GM21447 (cell line): ENCODE measurements at regions not wholly inside any gene's neighbourhood (a gene's known extent, or its start where the extent isn't known, plus 50 kb on each side); places are given as distances from the start of the nearest gene placed in this dataset.

ENCODE experiments used
- ATAC-seq: cut with Tn5 transposase; IDR thresholded peaks from one replicate; pipeline ENCODE4 v1.9.1; 2021; ENCODE audit not compliant: unreplicated experiment

DNA sequence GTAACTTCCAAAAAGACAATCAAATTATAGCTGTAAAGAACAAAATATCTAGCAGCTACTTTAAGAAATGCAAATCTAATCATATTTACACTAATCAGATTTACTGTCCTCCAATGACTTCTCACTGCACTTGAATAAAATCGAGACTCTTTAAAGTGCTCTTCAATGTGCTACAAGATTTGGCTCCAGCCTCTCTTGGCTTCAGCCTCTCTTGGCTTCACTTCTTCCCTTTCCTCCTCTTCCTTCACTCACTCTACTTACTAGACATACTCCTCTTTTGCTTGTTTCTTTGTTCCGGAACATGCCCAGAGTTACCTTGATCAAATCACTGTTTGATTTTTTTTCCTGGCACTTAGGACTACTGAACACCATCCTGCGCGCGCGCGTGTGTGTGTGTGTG, 495.4 kb downstream of the LMO7 start:
- ATAC-seq, result no peak

DNA sequence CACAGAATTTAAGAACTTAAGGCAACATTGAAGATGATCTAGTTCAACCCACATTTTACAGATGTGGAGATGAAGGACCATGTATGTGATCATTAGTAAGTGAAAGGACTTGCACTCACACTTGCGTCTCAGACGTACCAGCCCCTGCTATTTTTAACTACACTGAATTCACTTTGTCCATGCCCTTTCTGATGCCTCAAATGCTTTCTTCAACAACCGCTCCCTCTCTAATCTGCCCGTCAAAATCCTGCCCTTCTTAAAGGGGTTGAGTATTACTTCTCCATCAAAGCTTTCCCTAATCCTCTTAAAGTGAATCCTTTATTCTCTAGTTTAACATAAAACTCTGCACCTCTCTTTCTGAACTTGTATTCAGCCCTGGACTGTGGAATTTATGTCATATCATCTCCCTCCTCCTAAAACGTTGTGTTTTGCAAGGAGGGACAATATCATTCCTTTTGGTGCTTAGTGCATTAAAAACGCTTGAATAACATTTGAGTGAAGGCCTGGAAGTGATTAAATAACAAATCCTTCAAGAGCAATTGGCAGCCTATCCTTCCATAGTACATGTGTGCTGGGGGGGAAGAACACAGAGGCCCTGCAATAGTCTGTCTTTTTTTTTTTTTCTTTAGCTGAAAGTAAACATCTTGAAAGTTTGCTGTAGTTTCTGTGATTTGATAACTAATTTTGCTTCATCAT, 493.3 kb downstream of the LMO7 start:
- ATAC-seq, result no peak

DNA sequence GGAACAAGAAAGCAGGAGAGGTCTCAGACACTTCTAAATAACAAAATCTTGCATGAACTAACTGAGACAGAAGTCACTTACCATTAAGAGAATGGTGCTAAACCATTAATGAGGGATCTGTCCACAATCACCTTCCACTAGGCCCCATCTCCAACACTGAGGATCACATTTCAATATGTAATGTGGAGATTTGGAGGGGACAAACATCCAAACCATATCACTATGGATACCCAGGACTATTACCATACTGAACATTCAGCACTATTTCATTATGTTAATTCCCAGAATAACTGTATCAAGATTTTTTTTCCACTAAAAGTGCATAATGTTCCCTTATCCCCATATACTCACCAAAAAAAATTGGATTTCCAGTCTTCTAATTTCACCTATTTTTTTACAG, 491.8 kb downstream of the LMO7 start:
- no peak for ATAC-seq

DNA sequence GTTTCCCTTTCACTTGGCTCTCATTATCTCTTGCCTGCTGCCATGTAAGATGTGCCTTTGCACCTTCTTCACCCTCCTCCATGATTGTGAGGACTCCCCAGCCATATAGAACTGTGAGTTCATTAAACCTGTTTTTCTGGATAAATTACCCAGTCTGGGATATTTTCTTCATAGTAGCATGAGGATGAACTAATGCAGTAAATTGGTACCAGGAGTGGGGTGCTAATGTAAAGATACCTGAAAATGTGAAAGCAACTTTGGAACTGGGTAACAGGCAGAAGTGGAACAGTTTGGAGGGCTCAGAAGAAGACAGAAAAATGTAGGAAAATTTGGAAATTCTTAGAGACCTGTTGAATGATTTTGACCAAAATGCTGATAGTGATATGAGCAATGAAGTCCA, 487.4 kb downstream of the LMO7 start:
- ATAC-seq, result no peak

DNA sequence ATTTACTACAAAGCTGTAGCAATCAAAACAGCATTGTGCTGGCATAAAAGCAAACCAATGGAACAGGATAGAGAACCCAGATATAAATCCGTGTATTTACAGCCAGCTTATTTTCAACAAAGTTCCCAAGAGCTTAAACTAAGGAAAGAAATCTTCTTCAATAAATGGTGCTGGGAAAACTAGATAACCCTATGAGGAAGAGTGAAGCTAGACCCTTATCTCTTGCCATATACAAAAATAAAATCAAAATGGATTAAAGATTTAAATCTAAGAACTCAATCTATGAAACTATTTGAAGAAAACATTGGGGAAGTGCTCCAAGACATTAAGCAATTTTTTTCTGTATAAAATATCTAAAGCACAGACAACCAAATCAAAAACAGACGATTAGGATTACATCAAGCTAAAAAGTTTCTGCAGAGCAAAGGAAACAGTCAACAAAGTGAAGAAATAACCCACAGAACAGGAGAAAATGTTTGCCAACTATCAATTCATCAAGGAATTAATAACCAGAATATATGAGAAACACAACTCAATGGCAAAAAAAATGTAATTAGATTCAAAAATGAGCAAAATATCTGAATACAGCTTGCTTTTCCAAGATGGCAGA, 480.7 kb downstream of the LMO7 start:
- ATAC-seq, result no peak

DNA sequence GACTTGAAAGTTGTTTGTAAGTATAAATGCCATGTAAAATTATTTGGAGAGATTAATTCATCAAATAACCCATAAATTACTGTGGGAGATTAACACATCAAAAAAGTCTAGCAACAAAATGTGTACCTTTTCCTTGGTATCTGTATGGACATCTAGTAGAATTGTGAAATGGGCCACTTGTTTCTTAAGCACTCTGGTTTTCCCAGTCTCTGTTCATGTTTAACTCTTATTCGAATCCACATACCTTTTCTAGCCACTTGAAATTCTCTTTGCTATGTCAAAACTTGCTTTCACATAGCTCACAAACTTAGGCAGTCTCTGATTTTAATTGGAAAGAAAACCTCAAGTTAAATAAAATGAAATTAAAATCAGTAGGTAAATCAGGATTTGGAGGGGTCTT, 470.6 kb downstream of the LMO7 start:
- no peak for ATAC-seq

DNA sequence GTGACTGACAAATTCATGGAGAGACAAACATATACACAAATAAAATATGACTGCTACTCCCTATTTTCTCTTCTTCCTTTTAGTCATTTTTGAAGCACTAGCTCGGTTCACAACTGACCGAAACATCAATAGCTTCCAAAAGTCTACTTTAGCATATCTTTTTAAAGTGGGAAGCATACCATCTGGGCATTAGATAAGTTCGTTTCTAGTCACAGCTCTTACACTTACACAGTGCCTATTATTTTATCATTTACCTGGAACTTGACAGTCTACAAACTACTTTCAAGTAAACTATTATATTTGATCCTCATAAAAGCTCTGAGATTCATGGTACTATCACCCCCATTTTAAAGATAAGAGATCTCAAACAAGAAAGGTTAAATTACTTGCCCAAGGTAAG, 458.5 kb downstream of the LMO7 start:
- no peak for ATAC-seq

DNA sequence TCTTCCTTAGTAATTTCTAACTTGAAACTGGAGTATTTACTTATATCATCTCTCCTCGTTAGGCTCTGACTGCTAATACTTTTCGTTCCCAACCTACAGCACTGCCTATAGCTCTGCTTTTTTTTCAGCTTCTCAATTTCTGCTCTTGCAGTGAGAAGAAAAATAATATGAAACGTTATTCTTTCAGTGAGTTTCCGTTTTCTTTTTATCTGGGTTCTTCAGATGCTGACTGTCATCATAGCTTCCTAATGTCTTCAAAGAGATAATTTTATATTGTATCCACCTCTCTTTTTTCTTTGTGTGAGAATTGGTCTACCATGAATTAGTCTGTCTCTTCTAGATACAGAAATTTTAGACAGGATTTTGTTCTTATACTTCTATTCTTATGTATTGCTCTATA, 454.9 kb downstream of the LMO7 start:
- no peak for ATAC-seq

DNA sequence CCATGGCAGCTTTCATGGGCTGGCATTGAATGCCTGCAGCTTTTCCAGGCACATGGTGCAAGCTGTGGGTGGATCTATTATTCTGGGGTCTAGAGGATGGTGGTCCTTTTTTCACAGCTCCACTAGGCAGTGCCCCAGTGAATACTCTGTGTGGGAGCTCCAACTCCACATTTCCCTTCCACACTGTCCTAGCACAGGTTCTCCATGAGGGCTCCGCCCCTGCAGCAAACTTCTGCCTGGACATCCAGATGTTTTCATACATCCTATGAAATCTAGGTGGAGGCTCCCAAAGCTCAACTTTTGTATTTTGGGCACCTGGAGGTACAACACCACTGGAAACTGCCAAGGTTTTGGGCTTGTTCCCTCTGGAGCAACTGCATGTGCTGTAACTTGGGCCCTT, 450.6 kb downstream of the LMO7 start:
- ATAC-seq, result no peak

DNA sequence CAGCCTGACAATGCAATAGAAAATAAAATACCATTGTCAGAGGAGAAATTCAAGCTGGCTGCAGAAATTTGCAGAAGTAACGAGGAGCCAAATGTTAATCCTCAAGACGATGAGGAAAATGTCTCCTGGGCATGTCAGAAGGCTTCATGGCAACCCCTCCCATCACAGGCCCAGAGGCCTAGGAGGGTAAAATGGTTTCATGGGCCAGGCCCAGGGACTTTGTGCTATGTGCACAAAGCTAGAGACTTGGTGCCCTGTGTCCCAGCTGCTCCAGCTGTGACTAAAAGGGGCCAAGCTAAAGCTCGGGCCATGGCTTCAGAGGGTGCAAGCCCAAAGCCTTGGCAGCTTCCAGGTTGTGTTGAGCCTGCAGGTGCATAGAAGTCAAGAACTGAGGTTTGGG, 431.7 kb downstream of the LMO7 start:
- ATAC-seq, result no peak

DNA sequence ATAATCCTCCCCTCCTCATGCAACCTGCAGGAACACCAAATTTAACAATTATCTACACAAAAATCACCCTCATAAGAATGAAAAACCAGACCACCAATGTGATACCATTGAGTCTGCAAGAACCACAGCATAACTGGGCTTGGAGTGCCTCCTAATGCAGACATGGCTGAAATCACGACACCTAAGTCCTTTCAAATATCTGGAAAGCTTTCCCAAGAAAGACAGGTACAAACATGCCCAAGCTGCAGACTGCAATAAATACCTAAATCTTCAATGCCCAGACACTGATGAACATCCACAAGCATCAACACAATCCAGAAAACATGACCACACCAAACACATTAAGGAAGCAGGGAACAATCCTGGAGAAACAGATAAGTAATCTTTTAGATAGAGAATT, 417.1 kb downstream of the LMO7 start:
- no peak for ATAC-seq

DNA sequence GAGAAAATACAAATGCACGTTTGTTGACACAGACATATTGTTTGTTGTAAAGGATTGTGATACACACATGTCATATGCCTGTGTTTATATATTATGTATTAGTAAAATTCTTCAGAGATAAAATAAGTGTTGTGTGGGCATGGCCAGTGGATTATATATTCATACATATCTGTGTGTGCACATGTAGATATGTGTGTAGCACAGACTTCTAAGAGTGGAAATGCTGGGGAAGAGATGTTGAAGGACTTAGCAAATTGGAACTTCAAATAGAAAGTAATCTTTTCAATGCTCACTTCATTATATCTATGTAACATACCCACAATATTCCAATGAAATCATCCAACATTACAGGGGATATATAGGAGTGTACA, 413.2 kb downstream of the LMO7 start:
- ATAC-seq, result no peak

DNA sequence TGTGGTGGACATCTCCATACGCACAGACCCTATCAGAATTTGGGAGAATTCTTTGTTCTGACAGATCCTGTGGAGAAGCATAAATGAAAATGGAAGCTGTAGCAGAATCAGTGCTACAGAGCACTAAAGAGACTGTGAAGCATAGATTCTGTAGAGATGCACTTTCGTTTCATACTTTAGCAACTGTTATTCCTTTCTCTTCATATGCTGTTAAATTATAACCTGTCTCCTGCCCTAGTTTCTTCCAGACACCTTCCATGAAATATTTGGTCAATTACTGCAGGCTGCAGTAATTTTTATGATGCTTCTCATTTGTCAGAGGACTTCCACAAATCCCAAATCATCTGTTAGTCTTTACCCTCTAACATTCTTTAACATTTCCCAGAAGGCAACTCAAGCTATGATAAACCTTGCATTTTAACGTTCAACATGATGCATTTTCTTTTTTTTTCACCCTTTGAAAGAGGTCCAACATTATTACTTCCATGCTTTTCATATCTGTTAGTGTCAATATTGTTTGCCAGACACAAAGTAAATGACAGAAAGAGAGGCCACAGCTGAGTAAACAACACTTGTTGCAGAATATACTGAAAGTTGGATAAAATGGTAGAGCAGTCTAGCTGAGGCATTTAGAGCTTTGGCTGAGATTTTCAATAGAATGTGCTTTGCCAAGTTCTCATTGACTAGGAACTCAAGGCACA, 412.7 kb downstream of the LMO7 start:
- ATAC-seq, result no peak

DNA sequence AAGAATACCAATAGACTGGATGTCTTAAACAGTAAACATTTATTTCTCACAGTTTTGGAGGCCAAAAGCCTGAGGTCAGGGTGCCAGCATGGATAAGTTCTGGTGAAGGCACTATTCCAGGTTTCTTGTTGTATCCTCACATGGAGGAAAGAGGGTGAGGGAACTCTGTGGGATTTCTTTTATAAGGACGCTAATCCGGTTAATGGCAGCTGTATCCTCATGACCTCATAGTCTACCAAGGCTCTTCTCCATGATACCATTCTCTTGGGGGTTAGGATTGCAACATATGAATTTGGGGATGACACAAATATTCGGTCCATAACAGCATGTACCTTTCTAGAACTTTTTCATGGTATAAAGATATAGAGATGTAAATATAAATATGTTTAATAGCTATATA, 412.0 kb downstream of the LMO7 start:
- no peak for ATAC-seq

DNA sequence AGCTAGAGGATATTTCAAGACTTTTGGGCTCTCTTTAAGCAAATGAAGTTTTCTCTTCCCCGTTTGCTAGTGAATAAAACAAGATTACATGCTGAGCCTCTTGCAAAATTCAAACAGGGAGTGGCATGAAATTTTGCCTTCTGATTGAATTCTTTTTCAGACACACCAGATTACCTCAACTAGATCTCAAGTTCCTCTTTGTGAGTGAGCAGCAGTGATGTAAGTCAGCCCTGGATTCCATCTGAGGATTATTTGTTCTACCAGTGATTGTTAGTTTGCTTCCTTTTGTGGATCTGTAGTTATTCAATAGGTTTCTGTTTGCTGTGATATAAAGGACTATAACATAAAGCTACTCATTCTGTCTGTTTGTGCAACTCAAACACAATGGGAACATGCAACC, 407.7 kb downstream of the LMO7 start:
- ATAC-seq, result no peak

DNA sequence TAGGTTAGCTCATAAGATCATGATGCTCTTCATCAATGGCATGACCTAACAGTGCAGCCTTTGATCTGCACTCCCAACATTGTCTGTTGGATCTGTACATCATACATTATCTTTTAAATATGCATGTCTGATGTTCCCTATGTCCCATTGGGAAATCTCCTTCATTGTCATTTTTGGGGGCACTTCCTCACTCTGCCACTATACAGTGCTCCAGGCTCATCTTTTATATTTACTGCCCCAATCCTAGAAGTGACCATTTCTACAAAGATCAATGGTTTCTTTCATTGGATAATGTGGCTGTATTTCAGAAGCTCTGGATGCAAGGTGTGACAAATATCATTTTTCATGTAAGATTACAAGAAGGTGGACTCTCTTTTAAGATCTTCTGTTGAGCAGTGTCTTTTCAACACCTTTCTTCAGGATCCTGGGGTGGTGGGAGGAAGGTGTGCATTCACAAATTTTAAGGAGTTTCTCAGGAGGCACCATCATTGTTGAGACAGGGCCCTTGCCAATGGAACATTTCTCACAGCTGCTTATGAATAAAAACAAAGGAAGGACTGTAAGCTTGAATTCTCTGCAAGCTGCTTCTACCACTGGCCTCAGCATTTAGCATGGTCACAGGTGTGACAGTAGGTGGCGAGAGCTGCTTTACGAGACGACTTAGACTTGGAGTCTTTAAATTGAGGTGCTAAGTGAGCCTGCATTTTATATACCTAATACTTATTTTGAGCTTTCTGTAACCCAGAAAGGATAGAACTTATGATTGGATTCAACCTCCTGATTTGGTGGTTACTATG, 403.0 kb downstream of the LMO7 start:
- ATAC-seq, result no peak

DNA sequence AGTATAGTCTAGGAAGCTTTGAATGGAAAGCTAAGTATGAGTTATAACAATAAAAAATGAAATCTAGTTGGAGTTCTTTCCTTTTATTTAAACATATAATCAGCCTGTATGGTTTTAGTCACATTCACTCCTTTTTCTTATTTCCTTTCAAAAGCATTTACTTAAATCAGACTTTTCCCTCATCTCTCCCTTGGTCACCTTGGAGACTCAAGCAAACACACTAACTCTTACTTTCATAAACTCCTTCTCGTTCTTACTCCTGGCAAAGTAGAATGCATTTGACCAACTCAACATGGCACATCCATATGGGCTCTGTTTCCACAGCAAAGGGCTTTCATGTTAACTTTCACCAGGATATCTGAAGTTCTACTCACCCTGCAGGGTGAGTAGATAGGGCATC, 400.0 kb downstream of the LMO7 start:
- ATAC-seq, result no peak

DNA sequence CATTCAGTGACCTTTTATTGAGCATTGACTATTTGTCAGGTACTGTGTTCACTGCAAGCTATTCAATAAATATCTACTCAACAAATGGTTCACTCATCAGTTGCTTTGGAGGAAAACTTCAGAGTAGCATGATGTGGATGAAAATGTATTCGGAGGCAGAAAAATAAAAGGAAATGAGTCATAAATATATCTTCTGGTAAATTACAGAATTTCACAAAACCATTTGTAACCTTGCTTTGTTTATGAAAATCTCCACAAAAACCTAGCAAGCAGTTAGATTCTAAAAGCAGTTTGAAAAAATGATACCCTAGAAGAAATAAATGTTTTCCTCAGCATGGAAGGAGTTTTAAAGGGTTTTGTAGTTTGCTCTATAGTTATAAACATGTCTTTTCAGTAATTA, 399.6 kb downstream of the LMO7 start:
- no peak for ATAC-seq

DNA sequence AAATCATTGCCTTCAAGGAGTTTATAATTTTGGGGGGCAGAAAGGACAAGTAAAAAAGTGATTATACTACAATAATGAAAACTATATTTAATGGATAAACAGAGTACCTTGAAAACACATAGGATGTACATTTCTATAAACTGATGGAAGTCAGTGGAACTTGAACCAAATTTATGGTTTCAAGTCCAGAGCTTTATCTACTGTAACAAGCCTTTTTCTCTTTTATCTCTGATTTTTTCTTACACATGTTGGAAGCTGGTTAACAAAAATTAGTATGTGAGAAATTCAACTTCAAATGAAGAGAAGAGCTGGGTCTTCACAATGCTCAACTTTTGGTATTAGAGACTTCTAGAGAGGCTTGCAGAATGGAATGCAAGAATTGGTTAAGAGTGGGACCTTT, 393.6 kb downstream of the LMO7 start:
- no peak for ATAC-seq

DNA sequence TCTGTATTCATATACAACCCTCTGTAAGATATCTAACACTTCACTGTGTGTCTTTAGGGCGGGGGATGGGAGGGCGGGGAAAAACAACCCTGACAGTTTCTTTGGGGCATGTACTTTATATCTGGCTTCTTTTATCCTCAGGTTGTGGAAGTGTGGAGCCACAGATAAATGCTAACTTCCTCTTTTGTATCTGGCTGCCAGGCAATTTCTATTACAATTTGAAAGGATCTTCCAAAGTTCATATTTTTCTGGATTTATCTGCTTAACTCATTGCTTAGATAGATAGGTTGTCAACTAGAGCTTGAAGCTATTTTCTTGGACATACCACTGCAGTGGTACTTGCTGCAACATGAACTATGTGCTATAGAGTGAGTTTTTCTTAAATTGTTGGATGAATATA, 393.0 kb downstream of the LMO7 start:
- ATAC-seq, result no peak

DNA sequence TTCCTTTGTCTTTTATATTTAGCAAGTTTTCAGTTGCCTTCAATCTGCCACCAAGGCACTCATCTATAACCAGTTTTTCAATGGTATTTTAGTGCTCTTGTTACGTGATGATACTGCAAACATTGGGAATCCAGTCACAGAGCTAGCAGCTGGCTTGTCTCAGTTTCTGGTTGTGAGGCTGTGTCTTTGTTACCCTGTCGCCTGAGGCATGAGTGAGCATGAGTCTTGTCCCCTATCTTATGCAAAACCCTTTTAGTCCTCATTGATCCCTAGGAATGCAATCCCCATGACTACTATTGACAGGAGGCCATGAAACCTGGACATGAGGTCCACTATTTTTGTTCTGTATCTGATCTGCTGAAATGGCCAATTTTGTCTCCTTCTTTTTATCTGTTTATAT, 391.0 kb downstream of the LMO7 start:
- no peak for ATAC-seq

DNA sequence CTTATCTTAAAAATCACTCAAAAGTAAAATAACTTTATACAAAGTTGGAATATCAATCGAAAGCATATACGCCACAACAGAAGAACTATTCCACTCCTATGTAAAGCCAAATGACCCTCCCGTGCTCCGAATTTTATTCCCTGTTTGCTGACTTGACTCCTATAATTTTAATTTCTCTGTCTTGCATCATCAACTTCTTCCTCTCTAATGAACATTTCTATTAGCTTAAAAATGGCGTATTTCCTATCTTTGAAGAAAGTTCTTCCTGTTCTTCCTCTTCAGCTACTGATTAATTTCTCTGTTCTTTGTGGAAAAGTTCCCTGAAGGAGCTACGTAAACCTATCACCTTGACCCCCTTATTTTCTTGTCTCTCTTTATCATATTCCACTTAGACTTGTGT, 389.3 kb downstream of the LMO7 start:
- no peak for ATAC-seq
